GM19328 (cell line): ENCODE measurements at regions not wholly inside any gene's neighbourhood (a gene's known extent, or its start where the extent isn't known, plus 50 kb on each side); places are given as distances from the start of the nearest gene placed in this dataset.
"Not testable (repeated sequence)": the region's sequence is repeated elsewhere in the genome, so short reads cannot be mapped to it uniquely, and the experiment has no call there.

Experiments
- ATAC-seq: cut with Tn5 transposase; IDR thresholded peaks from one replicate; pipeline ENCODE4 v1.9.1; 2021; ENCODE audit warnings: mild to moderate bottlenecking, moderate library complexity; ENCODE audit not compliant: unreplicated experiment

- no peak for ATAC-seq
These were observed 303.9 kb downstream of the PDCD6IP start for GRCh38 chr3:34102288-34102687.

GRCh38 chr3:34106379-34106778 lies 307.9 kb downstream of the PDCD6IP start:
- no peak for ATAC-seq

GRCh38 chr3:34106879-34107278 lies 308.4 kb downstream of the PDCD6IP start:
- ATAC-seq, result peak; percentile 31

- ATAC-seq, result peak; percentile 47
These were observed 309.2 kb downstream of the PDCD6IP start for GRCh38 chr3:34107669-34108068.

- ATAC-seq, result no peak
These were observed 310.6 kb downstream of the PDCD6IP start for GRCh38 chr3:34109021-34109420.

- ATAC-seq, result peak; percentile 44
These were observed 311.4 kb downstream of the PDCD6IP start for GRCh38 chr3:34109846-34110245.

- no peak for ATAC-seq
These were observed 312.9 kb downstream of the PDCD6IP start for GRCh38 chr3:34111361-34111760.

GRCh38 chr3:34112261-34112660 lies 313.8 kb downstream of the PDCD6IP start:
- ATAC-seq, result not testable (repeated sequence)

GRCh38 chr3:34131091-34131490 lies 332.7 kb downstream of the PDCD6IP start:
- ATAC-seq, result no peak

- no peak for ATAC-seq
These were observed 333.8 kb downstream of the PDCD6IP start for GRCh38 chr3:34132069-34132692.

- ATAC-seq, result no peak
These were observed 341.1 kb downstream of the PDCD6IP start for GRCh38 chr3:34139566-34139965.

GRCh38 chr3:34140616-34141015 lies 342.2 kb downstream of the PDCD6IP start:
- no peak for ATAC-seq

- no peak for ATAC-seq
These were observed 343.5 kb downstream of the PDCD6IP start for GRCh38 chr3:34141841-34142337.

- ATAC-seq, result no peak
These were observed 347.4 kb downstream of the PDCD6IP start for GRCh38 chr3:34145796-34146195.

- no peak for ATAC-seq
These were observed 348.2 kb downstream of the PDCD6IP start for GRCh38 chr3:34146596-34146995.

- ATAC-seq, result no peak
These were observed 352.6 kb downstream of the PDCD6IP start for GRCh38 chr3:34150992-34151391.

GRCh38 chr3:34152656-34153055 lies 354.2 kb downstream of the PDCD6IP start:
- no peak for ATAC-seq

GRCh38 chr3:34155108-34155507 lies 356.7 kb downstream of the PDCD6IP start:
- ATAC-seq, result no peak

- ATAC-seq, result no peak
These were observed 357.2 kb downstream of the PDCD6IP start for GRCh38 chr3:34155666-34156065.

- ATAC-seq, result no peak
These were observed 359.1 kb downstream of the PDCD6IP start for GRCh38 chr3:34157491-34157890.

- ATAC-seq, result no peak
These were observed 361.4 kb downstream of the PDCD6IP start for GRCh38 chr3:34159613-34160420.

- ATAC-seq, result not testable (repeated sequence)
These were observed 371.2 kb downstream of the PDCD6IP start for GRCh38 chr3:34169636-34170035.
